Fibroblast of peridontal ligament (primary cell): ENCODE measurements at regions not wholly inside any gene's neighbourhood (a gene's known extent, or its start where the extent isn't known, plus 50 kb on each side); places are given as distances from the start of the nearest gene placed in this dataset.
A peak's percentile ranks its signal among the peaks of the same experiment; 100 is the strongest.
"Not testable (repeated sequence)": the region's sequence is repeated elsewhere in the genome, so short reads cannot be mapped to it uniquely, and the experiment has no call there.

ENCODE experiments used
- DNase-seq: peaks from one replicate; pipeline ENCODE4 v3.0.0-alpha.2; 2010; ENCODE audit errors: extremely low read depth

GRCh38 chr13:44302940-44303575, 70.6 kb upstream of the SERP2 start:
- peak; percentile 72 for DNase-seq

GRCh38 chr13:44303681-44304432, 69.8 kb upstream of the SERP2 start:
- DNase-seq = peak; percentile 50

GRCh38 chr13:44304433-44304725, 69.2 kb upstream of the SERP2 start:
- DNase-seq = no peak

GRCh38 chr13:44305286-44305685, 68.3 kb upstream of the SERP2 start:
- no peak for DNase-seq

- peak; percentile 25 for DNase-seq
Observed at GRCh38 chr13:44305917-44306370, 67.7 kb upstream of the SERP2 start.

GRCh38 chr13:44306371-44307192, 67.0 kb upstream of the SERP2 start:
- DNase-seq = peak; percentile 96

- DNase-seq = peak; percentile 30
Observed at GRCh38 chr13:44307255-44307654, 66.4 kb upstream of the SERP2 start.

- no peak for DNase-seq
Observed at GRCh38 chr13:44307844-44308243, 65.8 kb upstream of the SERP2 start.

GRCh38 chr13:44308352-44308751, 65.3 kb upstream of the SERP2 start:
- no peak for DNase-seq

GRCh38 chr13:44309794-44310757, 63.5 kb upstream of the SERP2 start:
- DNase-seq = no peak

GRCh38 chr13:44311011-44311780, 62.4 kb upstream of the SERP2 start:
- DNase-seq = peak; percentile 35

GRCh38 chr13:44312131-44312530, 61.5 kb upstream of the SERP2 start:
- DNase-seq = no peak

- peak; percentile 86 for DNase-seq
Observed at GRCh38 chr13:44312834-44313551, 60.6 kb upstream of the SERP2 start.

- DNase-seq = peak; percentile 69
Observed at GRCh38 chr13:44313674-44314073, 60.0 kb upstream of the SERP2 start.

GRCh38 chr13:44314160-44314559, 59.5 kb upstream of the SERP2 start:
- DNase-seq = not testable (repeated sequence)

GRCh38 chr13:44317752-44318151, 55.9 kb upstream of the SERP2 start:
- peak; percentile 85 for DNase-seq

- peak; percentile 81 for DNase-seq
Observed at GRCh38 chr13:44318161-44318560, 55.5 kb upstream of the SERP2 start.

GRCh38 chr13:44320611-44321010, 53.0 kb upstream of the SERP2 start:
- DNase-seq = no peak

- DNase-seq = no peak
Observed at GRCh38 chr13:44321961-44322360, 51.7 kb upstream of the SERP2 start.

- DNase-seq = no peak
Observed at GRCh38 chr13:44322928-44323327, 50.7 kb upstream of the SERP2 start.
